Nephron progenitor cell (in vitro differentiated cells): ENCODE measurements at regions not wholly inside any gene's neighbourhood (a gene's known extent, or its start where the extent isn't known, plus 50 kb on each side); places are given as distances from the start of the nearest gene placed in this dataset.
"Not testable (repeated sequence)": the region's sequence is repeated elsewhere in the genome, so short reads cannot be mapped to it uniquely, and the experiment has no call there.

ENCODE experiments used
- DNase-seq: peaks from one replicate; pipeline ENCODE4 v3.0.0; 2021
- H3K27ac Mint-ChIP-seq: 2 replicates; pipeline ENCODE4 v1.8.0; 2021; ENCODE audit warnings: mild to moderate bottlenecking, moderate library complexity, mixed read lengths
- H3K27me3 Mint-ChIP-seq: 2 replicates; pipeline ENCODE4 v1.8.0; 2021; ENCODE audit warnings: mild to moderate bottlenecking, low read depth, mixed read lengths; ENCODE audit not compliant: poor library complexity
- H3K36me3 Mint-ChIP-seq: 2 replicates; pipeline ENCODE4 v1.8.0; 2021; ENCODE audit warnings: low read depth, mixed read lengths
- H3K4me1 Mint-ChIP-seq: 2 replicates; pipeline ENCODE4 v1.8.0; 2021; ENCODE audit warnings: mixed read lengths
- H3K4me3 Mint-ChIP-seq: 2 replicates; pipeline ENCODE4 v1.8.0; 2021; ENCODE audit warnings: mild to moderate bottlenecking, moderate library complexity, mixed read lengths
- H3K9me3 Mint-ChIP-seq: 2 replicates; pipeline ENCODE4 v1.8.0; 2021; ENCODE audit warnings: mild to moderate bottlenecking, moderate library complexity, mixed read lengths
- TF ChIP-seq, protein P1 (sequence below): fragments of 200-600 bp; sonication (generic); IDR thresholded peaks from 2 replicates; pipeline ENCODE4 v1.5.0; 2021; ENCODE audit warnings: antibody characterized with exemption

DNA sequence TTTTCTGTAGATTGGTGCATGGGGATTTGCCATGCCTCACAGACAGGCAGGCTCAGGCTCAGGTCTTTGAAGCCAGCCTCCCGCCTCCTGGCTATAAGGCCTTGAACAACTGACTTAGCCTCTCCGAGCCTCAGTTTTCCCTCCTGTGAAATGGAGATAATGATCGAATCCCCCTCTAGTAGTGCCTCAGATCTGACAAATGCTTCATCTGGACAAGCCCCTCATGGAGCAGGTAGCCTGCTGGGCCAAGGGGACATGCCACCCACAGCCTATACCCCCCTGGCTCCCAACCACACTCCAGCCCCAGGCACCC lies 68.1 kb upstream of the LCTL start:
- TF ChIP-seq, protein P1, sequence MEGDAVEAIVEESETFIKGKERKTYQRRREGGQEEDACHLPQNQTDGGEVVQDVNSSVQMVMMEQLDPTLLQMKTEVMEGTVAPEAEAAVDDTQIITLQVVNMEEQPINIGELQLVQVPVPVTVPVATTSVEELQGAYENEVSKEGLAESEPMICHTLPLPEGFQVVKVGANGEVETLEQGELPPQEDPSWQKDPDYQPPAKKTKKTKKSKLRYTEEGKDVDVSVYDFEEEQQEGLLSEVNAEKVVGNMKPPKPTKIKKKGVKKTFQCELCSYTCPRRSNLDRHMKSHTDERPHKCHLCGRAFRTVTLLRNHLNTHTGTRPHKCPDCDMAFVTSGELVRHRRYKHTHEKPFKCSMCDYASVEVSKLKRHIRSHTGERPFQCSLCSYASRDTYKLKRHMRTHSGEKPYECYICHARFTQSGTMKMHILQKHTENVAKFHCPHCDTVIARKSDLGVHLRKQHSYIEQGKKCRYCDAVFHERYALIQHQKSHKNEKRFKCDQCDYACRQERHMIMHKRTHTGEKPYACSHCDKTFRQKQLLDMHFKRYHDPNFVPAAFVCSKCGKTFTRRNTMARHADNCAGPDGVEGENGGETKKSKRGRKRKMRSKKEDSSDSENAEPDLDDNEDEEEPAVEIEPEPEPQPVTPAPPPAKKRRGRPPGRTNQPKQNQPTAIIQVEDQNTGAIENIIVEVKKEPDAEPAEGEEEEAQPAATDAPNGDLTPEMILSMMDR = no peak
- peaks cover 5% of the 10 kb centered on the region for H3K27me3 Mint-ChIP-seq
- no peak overlapping the region for H3K4me3 Mint-ChIP-seq
- peak overlapping the region; percentile 5 for H3K27ac Mint-ChIP-seq
- DNase-seq = no peak
- H3K4me1 Mint-ChIP-seq = peaks cover 72% of the 10 kb centered on the region
- H3K9me3 Mint-ChIP-seq = no peaks in the 10 kb centered on the region
- H3K36me3 Mint-ChIP-seq = no peaks in the 10 kb centered on the region

DNA sequence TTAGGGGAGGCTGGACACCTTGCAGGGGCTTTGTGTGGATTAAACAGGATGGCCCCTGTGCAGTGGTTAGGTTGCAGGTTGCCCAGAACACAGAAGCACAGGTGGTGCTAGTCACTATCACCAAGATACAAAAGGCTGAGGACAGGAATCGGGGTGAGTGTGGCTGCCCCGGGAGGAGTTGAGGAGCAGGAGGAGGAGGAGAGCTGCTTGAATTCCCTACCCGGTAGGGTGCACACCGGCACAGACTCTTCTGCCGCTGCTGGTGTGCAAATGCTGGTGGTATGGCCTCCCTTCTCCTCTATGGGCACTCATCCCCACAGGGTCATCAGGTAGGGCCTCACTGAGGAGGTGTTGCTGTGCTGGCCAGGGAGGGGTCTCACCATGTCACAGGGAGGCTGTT lies 67.5 kb upstream of the SMAD6 start:
- peaks cover 66% of the 10 kb centered on the region for H3K4me1 Mint-ChIP-seq
- H3K36me3 Mint-ChIP-seq = no peaks in the 10 kb centered on the region
- peaks cover 5% of the 10 kb centered on the region for H3K27me3 Mint-ChIP-seq
- TF ChIP-seq, protein P1 = no peak
- no peak for DNase-seq
- peak overlapping the region; percentile 64 for H3K27ac Mint-ChIP-seq
- no peaks in the 10 kb centered on the region for H3K9me3 Mint-ChIP-seq
- H3K4me3 Mint-ChIP-seq = no peak overlapping the region

DNA sequence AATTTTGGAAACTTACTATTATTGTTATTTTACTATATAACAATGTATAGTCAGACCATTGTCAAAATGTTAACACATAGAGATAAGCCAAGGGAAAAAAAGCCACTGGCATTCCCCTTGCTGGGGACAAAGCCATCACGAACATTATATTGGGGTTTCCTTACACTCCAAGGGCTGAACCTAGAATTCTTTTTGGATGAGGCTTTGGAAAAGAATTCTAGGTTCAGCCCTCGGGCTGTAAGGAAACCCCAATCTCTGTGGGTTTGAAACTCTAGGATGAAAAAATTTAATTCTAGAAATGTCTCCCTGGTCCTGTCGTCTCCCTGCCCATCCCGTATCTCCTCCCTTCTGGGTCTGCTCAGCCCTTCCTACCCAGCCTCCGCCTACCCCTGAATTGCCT lies 67.0 kb upstream of the SMAD6 start:
- Mint-ChIP-seq H3K36me3 (no peaks in the 10 kb centered on the region), H3K27me3 (peaks cover 5% of the 10 kb centered on the region), H3K9me3 (no peaks in the 10 kb centered on the region), H3K4me1 (peaks cover 61% of the 10 kb centered on the region), H3K27ac (no peak overlapping the region), H3K4me3 (no peak overlapping the region)
- TF ChIP-seq, protein P1 = no peak
- no peak for DNase-seq

DNA sequence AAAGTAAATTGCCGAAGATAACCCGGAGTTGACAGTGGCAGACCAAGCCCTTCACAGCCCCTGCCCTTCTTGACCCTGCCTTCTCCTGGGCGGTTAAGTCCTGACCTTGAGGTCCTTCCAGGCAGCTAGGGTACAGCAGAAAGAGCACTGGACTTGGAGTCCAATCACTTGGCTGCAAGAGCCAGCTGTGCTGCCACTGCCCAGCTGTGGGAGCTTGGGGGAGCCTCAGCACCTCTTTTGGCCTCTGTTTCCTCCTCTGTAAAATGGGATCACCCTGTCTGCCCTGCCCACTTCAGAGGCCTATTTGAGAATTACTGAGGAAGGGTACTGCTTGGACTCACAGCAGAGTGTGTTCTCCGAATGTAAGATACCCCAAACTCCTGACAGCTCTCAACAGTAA lies 66.2 kb upstream of the SMAD6 start:
- no peak for DNase-seq
- Mint-ChIP-seq H3K4me3 (no peak overlapping the region), H3K27ac (no peak overlapping the region), H3K9me3 (no peaks in the 10 kb centered on the region), H3K27me3 (peaks cover 5% of the 10 kb centered on the region), H3K4me1 (peaks cover 53% of the 10 kb centered on the region), H3K36me3 (no peaks in the 10 kb centered on the region)
- TF ChIP-seq, protein P1 = no peak

DNA sequence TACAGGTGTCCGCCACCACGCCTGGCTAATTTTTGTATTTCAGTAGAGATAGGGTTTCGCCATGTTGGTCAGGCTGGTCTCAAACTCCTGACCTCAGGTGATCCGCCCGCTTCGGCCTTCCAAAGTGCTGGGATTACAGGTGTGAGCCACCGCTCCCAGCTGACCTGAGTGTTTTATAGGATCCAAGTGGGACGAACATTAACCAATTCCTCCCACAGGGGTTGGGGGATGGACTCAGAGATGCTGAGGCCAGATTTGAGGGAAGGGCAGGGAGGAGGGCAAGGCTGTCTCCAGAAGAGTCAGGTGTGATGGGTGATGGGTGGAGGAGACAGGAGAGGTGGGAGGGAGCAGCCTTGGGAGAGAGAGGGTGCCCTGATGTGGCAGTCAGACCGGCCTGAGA lies 65.0 kb upstream of the SMAD6 start:
- not testable (repeated sequence) for H3K36me3 Mint-ChIP-seq, H3K27me3 Mint-ChIP-seq, H3K27ac Mint-ChIP-seq, H3K4me3 Mint-ChIP-seq, DNase-seq, H3K9me3 Mint-ChIP-seq
- H3K4me1 Mint-ChIP-seq = peaks cover 44% of the 10 kb centered on the region

DNA sequence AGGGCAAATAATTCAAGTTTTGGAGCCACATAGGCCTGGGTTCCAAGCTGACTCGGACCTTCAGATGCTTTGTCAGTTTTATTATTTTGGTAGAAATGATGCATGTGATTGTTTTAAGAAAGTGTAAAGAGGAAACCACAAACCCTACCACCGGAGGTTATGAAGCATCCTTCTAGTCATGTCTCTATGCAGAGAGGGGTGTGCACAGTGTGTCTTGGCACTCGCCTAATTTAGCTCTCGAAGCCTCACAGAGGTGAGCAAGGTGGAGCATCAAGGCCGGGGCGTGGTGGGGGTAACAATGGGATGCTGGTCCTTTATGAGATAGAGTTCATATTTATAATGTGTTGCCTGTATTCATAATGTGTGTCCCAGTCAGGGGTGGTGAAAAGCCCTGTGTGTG lies 63.7 kb upstream of the SMAD6 start:
- H3K27ac Mint-ChIP-seq = no peak overlapping the region
- DNase-seq = no peak
- H3K27me3 Mint-ChIP-seq = peaks cover 5% of the 10 kb centered on the region
- peaks cover 31% of the 10 kb centered on the region for H3K4me1 Mint-ChIP-seq
- TF ChIP-seq, protein P1 = no peak
- no peak overlapping the region for H3K4me3 Mint-ChIP-seq
- H3K9me3 Mint-ChIP-seq = no peaks in the 10 kb centered on the region
- H3K36me3 Mint-ChIP-seq = no peaks in the 10 kb centered on the region
